ENCODE measurements at regions not wholly inside any gene's neighbourhood (a gene's known extent, or its start where the extent isn't known, plus 50 kb on each side); places are given as distances from the start of the nearest gene placed in this dataset.
"Not testable (repeated sequence)": the region's sequence is repeated elsewhere in the genome, so short reads cannot be mapped to it uniquely, and the experiment has no call there.

- Histone ChIP-seq H3K4me3 (ENCODE audit: control extremely low read depth in 1 of 5, extremely low read depth in 1 of 5, insufficient read depth in 1 of 5, low read depth in 2 of 5, low read length in 4 of 5) (no peak overlapping the region), H4K20me1 (ENCODE audit: control insufficient read depth, insufficient read depth, low read length, poor library complexity, severe bottlenecking) (no peaks in the 10 kb centered on the region), H3K79me2 (ENCODE audit: control insufficient read depth, insufficient read depth, low read length) (no peaks in the 10 kb centered on the region), H3K27me3 (replicated peaks in 1 of 4; ENCODE audit: control extremely low read depth in 1 of 4, control insufficient read depth in 3 of 4, insufficient read depth in 4 of 4, low read length in 3 of 4) (no peaks in the 10 kb centered on the region), H3K4me1 (ENCODE audit: control insufficient read depth in 2 of 2, insufficient read depth in 2 of 2, low read length in 2 of 2) (no peaks in the 10 kb centered on the region), H3K9me3 (ENCODE audit: control extremely low read depth in 1 of 3, control insufficient read depth in 2 of 3, insufficient read depth in 1 of 3, low read length in 2 of 3) (peaks cover 0 to 3% (median 0%) of the 10 kb centered on the region in 3 donors), H3K4me2 (replicated peaks; ENCODE audit: low read depth, low read length, poor library complexity, severe bottlenecking) (no peak overlapping the region), H3K27ac (ENCODE audit: low read length in 2 of 2) (no peak overlapping the region), H3K9ac (ENCODE audit: low read length) (no peak overlapping the region), H3K36me3 (replicated peaks in 1 of 2; ENCODE audit: control extremely low read depth in 1 of 2, control insufficient read depth in 1 of 2, extremely low read depth in 1 of 2, insufficient read depth in 2 of 2, low read length in 1 of 2) (no peaks in the 10 kb centered on the region), H2AFZ (ENCODE audit: insufficient read depth, low read depth, low read length, poor library complexity, severe bottlenecking) (no peak overlapping the region)
- H3K4me3 Mint-ChIP-seq = no peak overlapping the region
- TF ChIP-seq CTCF (IDR thresholded peaks at IDR 0.05) (no peak), EZH2 (IDR thresholded peaks at IDR 0.05; ENCODE audit: borderline replicate concordance, insufficient read depth, low read depth, low read length, poor library complexity, severe bottlenecking) (no peak)
- H3K4me1 Mint-ChIP-seq = no peaks in the 10 kb centered on the region
- CTCF ChIA-PET = no interaction called here
- intact Hi-C loops (cut with micrococcal nuclease) = no loop called here
- ATAC-seq (ENCODE audit: low read depth) (no peak), DNase-seq (no peak)
- no CpG with 5 or more reads among the region's 1 CpG for WGBS (ENCODE audit: insufficient coverage)
- no peaks in the 10 kb centered on the region for H3K9me3 Mint-ChIP-seq (ENCODE audit: insufficient read depth)
- POLR2A ChIA-PET = no interaction called here
- no peaks in the 10 kb centered on the region for H3K27me3 Mint-ChIP-seq
- H3K27ac Mint-ChIP-seq = no peak overlapping the region
These were observed 188.8 kb downstream of the MRPS30 start for GRCh38 chr5:44997506-44997905.

- H3K27me3 Mint-ChIP-seq; H2AFZ ChIP-seq (ENCODE audit: insufficient read depth, low read depth, low read length, poor library complexity, severe bottlenecking); H4K20me1 ChIP-seq (ENCODE audit: control insufficient read depth, insufficient read depth, low read length, poor library complexity, severe bottlenecking); H3K27ac Mint-ChIP-seq; DNase-seq; H3K9me3 ChIP-seq (ENCODE audit: control extremely low read depth in 1 of 3, control insufficient read depth in 2 of 3, insufficient read depth in 1 of 3, low read length in 2 of 3); H3K27me3 ChIP-seq (replicated peaks in 1 of 4; ENCODE audit: control extremely low read depth in 1 of 4, control insufficient read depth in 3 of 4, insufficient read depth in 4 of 4, low read length in 3 of 4); H3K79me2 ChIP-seq (ENCODE audit: control insufficient read depth, insufficient read depth, low read length); ATAC-seq (ENCODE audit: low read depth); H3K4me2 ChIP-seq (replicated peaks; ENCODE audit: low read depth, low read length, poor library complexity, severe bottlenecking); H3K4me1 ChIP-seq (ENCODE audit: control insufficient read depth in 2 of 2, insufficient read depth in 2 of 2, low read length in 2 of 2); H3K27ac ChIP-seq (ENCODE audit: low read length in 2 of 2); H3K36me3 ChIP-seq (replicated peaks in 1 of 2; ENCODE audit: control extremely low read depth in 1 of 2, control insufficient read depth in 1 of 2, extremely low read depth in 1 of 2, insufficient read depth in 2 of 2, low read length in 1 of 2); CTCF ChIA-PET; H3K4me3 ChIP-seq (ENCODE audit: control extremely low read depth in 1 of 5, extremely low read depth in 1 of 5, insufficient read depth in 1 of 5, low read depth in 2 of 5, low read length in 4 of 5); H3K9ac ChIP-seq (ENCODE audit: low read length); H3K4me1 Mint-ChIP-seq; POLR2A ChIA-PET; H3K9me3 Mint-ChIP-seq (ENCODE audit: insufficient read depth); H3K4me3 Mint-ChIP-seq; intact Hi-C loops (cut with micrococcal nuclease): not testable (repeated sequence)
- WGBS (ENCODE audit: insufficient coverage) = 100% methylated on average over 4 of the region's 6 CpGs
These were observed 198.4 kb downstream of the MRPS30 start for GRCh38 chr5:45007102-45007501.
